Natural killer cell treated with Interleukin-12 subunit alpha and Interleukin-12 subunit beta and Interleukin-15 and Interleukin-18, amount 100 ng/mL, for 72 hours (primary cell): ENCODE measurements at regions not wholly inside any gene's neighbourhood (a gene's known extent, or its start where the extent isn't known, plus 50 kb on each side); places are given as distances from the start of the nearest gene placed in this dataset.
"Not testable (repeated sequence)": the region's sequence is repeated elsewhere in the genome, so short reads cannot be mapped to it uniquely, and the experiment has no call there.

ENCODE experiments used
- ATAC-seq, 2 donors: fragments of 150-1000 bp; cut with Tn5 transposase in 1 of 2; sonication (Bioruptor Pico), chemical (Tn5 transposase) in 1 of 2; 2 replicates each; pipeline ENCODE4 v1.10.0; 2021
- DNase-seq: peaks from one replicate; pipeline ENCODE4 v3.0.0; 2022; ENCODE audit warnings: low spot score
- H3K27ac Mint-ChIP-seq, 2 donors: 1 replicate in 1 of 2; 2 replicates in 1 of 2; pipeline ENCODE4 v1.8.0; 2022; ENCODE audit warnings: mixed read lengths in 2 of 2, mild to moderate bottlenecking in 1 of 2, moderate library complexity in 1 of 2
- H3K27me3 Mint-ChIP-seq, 2 donors: 1 replicate in 1 of 2; 2 replicates in 1 of 2; pipeline ENCODE4 v1.8.0; 2022; ENCODE audit warnings: mixed read lengths in 2 of 2
- H3K36me3 Mint-ChIP-seq: one replicate; pipeline ENCODE4 v1.8.0; 2022; ENCODE audit warnings: mixed read lengths
- H3K4me1 Mint-ChIP-seq, 2 donors: 1 replicate in 1 of 2; 2 replicates in 1 of 2; pipeline ENCODE4 v1.8.0; 2022; ENCODE audit warnings: low read depth in 2 of 2, mixed read lengths in 2 of 2, mild to moderate bottlenecking in 1 of 2
- H3K4me3 Mint-ChIP-seq: one replicate; pipeline ENCODE4 v1.8.0; 2022; ENCODE audit warnings: mixed read lengths
- H3K9me3 Mint-ChIP-seq: 2 replicates; pipeline ENCODE4 v1.8.0; 2022; ENCODE audit warnings: mixed read lengths

DNA sequence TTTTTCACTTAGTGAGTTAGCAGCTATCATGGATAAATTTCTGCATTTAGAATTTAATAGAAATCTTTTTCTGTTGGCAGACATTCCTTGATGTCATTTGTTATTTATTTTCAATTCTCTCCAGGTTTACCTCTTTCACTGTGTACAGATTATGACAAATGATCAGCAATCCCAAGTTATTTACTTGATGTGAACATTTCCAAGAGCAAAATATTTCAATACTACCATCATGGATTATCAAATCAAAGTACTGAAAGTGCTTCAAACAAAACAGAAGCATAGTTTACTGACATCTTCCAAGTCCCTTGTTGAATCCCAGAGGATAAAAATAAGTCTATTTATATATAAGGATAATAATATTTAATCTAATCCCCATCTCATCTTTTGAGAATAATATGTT lies 852.2 kb upstream of the CITED2 start:
- no peak overlapping the region for H3K4me3 Mint-ChIP-seq
- no peak overlapping the region for H3K27ac Mint-ChIP-seq
- H3K9me3 Mint-ChIP-seq, result peaks cover 5% of the 10 kb centered on the region
- no peak for ATAC-seq
- no peaks in the 10 kb centered on the region for H3K36me3 Mint-ChIP-seq
- no peaks in the 10 kb centered on the region for H3K4me1 Mint-ChIP-seq
- H3K27me3 Mint-ChIP-seq, result no peaks in the 10 kb centered on the region
- DNase-seq, result no peak

GRCh38 chr6:140225701-140226436 lies 851.4 kb upstream of the CITED2 start:
- Mint-ChIP-seq H3K36me3 (no peaks in the 10 kb centered on the region), H3K4me3 (no peak overlapping the region), H3K27ac (no peak overlapping the region), H3K27me3 (no peaks in the 10 kb centered on the region), H3K4me1 (no peaks in the 10 kb centered on the region), H3K9me3 (no peaks in the 10 kb centered on the region)
- DNase-seq, result no peak
- no peak for ATAC-seq

GRCh38 chr6:140217283-140217682 lies 842.8 kb upstream of the CITED2 start:
- H3K4me1 Mint-ChIP-seq, result no peaks in the 10 kb centered on the region
- peaks cover 14% of the 10 kb centered on the region for H3K36me3 Mint-ChIP-seq
- ATAC-seq, result no peak
- H3K27me3 Mint-ChIP-seq, result no peaks in the 10 kb centered on the region
- H3K9me3 Mint-ChIP-seq, result peaks cover 18% of the 10 kb centered on the region
- no peak for DNase-seq
- no peak overlapping the region for H3K4me3 Mint-ChIP-seq
- no peak overlapping the region for H3K27ac Mint-ChIP-seq

DNA sequence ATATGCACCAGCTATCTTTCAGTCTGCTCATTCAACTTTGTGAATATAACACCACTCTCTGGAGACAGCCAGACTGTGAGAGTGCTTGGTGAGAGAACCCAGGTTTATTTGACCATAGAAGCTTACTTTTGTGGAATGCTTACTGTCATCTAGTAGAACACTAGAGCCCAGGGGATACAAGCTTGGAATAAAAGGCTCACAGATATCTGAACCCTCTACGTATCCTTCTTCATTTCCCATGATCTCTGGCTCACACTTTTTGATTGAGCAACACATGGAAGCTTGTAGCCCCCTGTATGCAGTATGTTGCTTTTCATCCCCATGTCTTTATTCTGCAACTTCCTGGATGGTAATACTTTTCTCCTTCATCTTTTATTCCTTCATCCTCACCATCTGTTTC lies 835.3 kb upstream of the CITED2 start:
- no peak for DNase-seq
- ATAC-seq, result peak in 1 of 2 donors; percentile 28
- Mint-ChIP-seq H3K4me3 (no peak overlapping the region), H3K27ac (no peak overlapping the region), H3K4me1 (no peaks in the 10 kb centered on the region), H3K9me3 (peaks cover 13% of the 10 kb centered on the region), H3K36me3 (no peaks in the 10 kb centered on the region), H3K27me3 (no peaks in the 10 kb centered on the region)

DNA sequence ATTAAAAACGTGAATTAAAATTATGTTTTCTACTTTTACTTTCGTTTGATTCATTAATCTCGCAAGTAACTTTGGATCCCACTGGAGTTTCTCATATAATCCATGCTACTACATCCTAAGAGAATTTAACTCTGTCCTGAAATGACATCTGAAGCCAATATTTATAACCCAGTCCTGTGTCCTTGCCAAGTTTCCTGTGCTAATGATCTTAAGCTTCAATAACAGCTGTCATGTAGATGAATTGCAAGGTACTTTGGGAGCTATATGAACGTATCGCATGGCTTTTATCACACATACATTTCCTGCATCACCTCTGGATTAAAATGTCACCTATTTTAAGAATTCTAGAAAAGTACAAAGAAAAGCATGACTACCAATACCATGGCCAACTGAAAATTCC lies 833.8 kb upstream of the CITED2 start:
- no peaks in the 10 kb centered on the region for H3K27me3 Mint-ChIP-seq
- no peak overlapping the region for H3K27ac Mint-ChIP-seq
- H3K9me3 Mint-ChIP-seq, result peaks cover 7% of the 10 kb centered on the region
- no peak overlapping the region for H3K4me3 Mint-ChIP-seq
- DNase-seq (no peak), ATAC-seq (no peak)
- no peaks in the 10 kb centered on the region for H3K4me1 Mint-ChIP-seq
- no peaks in the 10 kb centered on the region for H3K36me3 Mint-ChIP-seq

DNA sequence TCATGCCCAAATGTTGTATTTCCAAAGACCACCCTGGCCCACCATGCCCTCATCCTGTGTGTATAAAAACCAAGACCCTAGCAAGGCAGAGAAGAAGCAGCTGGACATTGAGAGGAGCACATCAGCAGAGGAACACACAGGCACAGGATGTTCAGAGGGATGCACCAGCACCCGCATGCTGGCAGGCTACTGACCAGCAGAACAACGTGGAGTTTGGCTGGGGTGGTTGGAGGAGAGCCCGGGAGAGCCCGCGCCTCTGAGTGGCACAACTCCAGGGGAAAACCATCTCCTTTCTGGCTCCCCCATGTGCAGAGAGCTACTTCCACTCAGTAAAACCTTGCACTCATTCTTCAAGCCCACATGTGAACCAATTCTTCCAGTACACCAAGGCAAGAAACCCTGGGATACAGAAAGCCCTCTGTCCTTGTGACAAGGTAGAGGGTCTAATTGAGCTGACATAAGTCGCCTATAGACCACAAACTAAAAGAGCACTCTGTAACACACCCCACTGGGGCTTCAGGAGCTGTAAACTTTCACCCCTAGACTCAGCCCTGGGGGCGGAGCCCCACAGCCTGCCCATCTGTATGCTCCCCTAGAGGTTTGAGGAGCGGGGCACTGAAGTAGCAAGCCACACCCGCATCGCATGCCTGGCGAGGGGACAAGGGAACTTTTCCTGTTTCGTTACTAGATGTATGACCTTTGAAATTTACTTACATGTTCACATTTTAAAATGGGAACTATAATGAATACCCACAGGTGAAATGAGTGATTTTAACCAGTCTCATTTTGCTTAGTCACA lies 831.5 kb upstream of the CITED2 start:
- ATAC-seq (no peak), DNase-seq (no peak)
- Mint-ChIP-seq H3K4me3 (no peak overlapping the region), H3K4me1 (no peaks in the 10 kb centered on the region), H3K27me3 (no peaks in the 10 kb centered on the region), H3K27ac (no peak overlapping the region), H3K9me3 (peaks cover 4% of the 10 kb centered on the region), H3K36me3 (no peaks in the 10 kb centered on the region)

DNA sequence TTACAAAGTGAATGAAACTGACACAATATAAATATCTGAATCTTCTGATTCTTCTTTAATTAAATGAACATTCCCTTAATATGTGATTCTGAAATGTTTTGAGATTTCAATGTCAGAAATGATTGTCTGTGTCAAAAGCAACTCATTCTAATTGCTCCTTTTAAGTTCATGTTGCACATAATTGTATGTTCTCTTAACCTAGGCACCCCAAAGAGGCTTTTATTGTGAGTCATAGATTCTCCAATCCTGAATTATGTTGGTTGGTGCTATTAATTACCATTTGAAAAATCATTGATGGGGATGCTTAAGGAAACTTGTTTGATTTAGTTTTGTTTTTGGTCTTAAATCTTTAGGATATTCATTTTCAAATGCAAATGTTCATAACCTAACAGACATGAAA lies 829.7 kb upstream of the CITED2 start:
- Mint-ChIP-seq H3K4me1 (no peaks in the 10 kb centered on the region), H3K4me3 (no peak overlapping the region), H3K9me3 (no peaks in the 10 kb centered on the region), H3K36me3 (no peaks in the 10 kb centered on the region), H3K27me3 (no peaks in the 10 kb centered on the region), H3K27ac (no peak overlapping the region)
- DNase-seq (no peak), ATAC-seq (no peak)

DNA sequence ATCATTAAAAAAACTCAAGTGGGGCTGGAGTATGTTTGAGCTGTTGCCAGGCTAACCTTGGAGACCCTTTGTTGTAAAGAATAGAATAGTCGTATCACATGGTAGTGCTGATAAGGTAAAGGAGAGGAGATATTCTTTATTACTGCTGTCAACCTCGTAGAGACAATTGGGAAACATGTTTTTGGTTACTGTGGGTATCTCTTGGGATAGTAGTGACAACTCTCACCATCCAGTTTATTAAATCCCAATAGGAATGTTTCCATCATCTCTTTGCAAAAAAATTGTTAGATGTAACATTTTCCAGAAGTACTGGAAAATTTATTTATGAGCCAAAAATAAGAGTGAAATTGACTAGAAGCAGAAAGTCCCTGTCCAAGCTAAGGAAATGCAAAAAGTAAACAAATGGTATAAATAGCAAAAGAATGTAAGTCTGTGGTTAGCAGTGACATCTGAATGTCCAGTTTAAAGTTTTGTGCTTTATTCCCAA lies 829.3 kb upstream of the CITED2 start:
- H3K27me3 Mint-ChIP-seq, result no peaks in the 10 kb centered on the region
- H3K4me1 Mint-ChIP-seq, result no peaks in the 10 kb centered on the region
- no peak overlapping the region for H3K4me3 Mint-ChIP-seq
- H3K27ac Mint-ChIP-seq, result no peak overlapping the region
- H3K36me3 Mint-ChIP-seq, result no peaks in the 10 kb centered on the region
- ATAC-seq (no peak), DNase-seq (no peak)
- no peaks in the 10 kb centered on the region for H3K9me3 Mint-ChIP-seq

DNA sequence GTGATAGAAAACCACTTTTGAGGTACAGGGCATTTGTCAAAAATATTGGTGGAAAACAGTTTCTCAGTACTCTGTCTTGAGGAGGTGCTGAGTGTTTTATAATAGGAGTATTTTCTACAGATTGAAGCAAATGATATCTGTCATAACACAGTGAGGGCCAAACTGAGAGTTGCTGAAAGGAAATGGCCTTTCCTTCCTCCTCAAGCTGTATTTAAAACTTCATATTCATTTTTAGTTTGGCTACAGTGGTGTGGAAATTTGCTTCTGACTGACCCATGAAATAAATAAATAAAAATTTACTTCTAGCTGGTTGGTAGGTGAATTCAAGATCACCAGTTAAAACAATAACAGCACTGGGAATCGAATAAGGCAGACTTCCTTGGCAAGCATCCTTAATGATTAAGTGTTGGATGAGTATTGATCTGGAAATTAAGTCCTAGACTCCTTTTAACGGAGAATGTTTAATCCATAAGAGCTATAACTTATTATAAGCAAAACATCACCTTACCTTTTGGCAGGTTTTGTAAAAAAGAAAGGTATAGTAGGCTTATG lies 828.6 kb upstream of the CITED2 start:
- H3K4me1 Mint-ChIP-seq, result no peaks in the 10 kb centered on the region

DNA sequence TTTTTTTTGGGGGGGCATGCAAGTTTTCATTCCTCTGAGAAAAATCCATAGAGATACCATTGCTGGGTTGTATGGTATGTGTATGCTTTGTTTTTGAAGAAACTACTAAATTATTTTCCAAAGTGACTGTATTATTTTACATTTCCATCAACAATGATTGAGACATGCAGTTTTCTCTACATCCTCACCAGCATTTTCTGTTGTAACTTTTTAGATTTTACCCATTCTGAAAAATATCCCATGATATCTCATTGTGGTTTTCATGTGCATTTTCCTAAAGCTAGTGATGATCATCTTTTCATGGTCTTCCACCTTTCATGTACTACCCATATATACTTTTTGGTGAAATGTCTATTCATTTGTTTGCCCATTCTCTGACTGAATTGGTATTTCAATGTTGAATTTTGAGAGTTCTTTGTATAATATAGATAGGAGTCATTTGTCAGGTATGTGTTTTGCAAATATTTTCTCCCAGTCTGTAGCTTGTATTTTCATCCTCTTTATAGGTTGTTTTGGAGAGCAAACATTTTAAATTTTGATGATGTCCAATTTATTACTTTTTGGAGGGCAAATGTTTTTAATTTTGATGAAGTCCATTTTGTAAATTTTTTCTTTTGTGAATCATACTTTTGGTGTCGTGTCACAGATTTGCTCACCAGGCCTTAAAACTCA lies 827.5 kb upstream of the CITED2 start:
- H3K4me1 Mint-ChIP-seq, result no peaks in the 10 kb centered on the region
- no peaks in the 10 kb centered on the region for H3K27me3 Mint-ChIP-seq
- H3K36me3 Mint-ChIP-seq, result no peaks in the 10 kb centered on the region
- DNase-seq, result no peak
- ATAC-seq, result no peak
- H3K27ac Mint-ChIP-seq, result no peak overlapping the region
- H3K9me3 Mint-ChIP-seq, result no peaks in the 10 kb centered on the region
- no peak overlapping the region for H3K4me3 Mint-ChIP-seq

More for the DNA sequence above, 828.6 kb upstream of the CITED2 start:
- DNase-seq (no peak), ATAC-seq (no peak)
- Mint-ChIP-seq H3K9me3 (no peaks in the 10 kb centered on the region), H3K4me3 (no peak overlapping the region), H3K36me3 (no peaks in the 10 kb centered on the region), H3K27me3 (no peaks in the 10 kb centered on the region), H3K27ac (no peak overlapping the region)

- ATAC-seq, result no peak
- H3K9me3 Mint-ChIP-seq, result peaks cover 4% of the 10 kb centered on the region
These were observed 818.8 kb upstream of the CITED2 start for GRCh38 chr6:140193269-140193668.

GRCh38 chr6:140192018-140192417 lies 817.6 kb upstream of the CITED2 start:
- Mint-ChIP-seq H3K4me1 (no peaks in the 10 kb centered on the region), H3K27ac (no peak overlapping the region), H3K27me3 (no peaks in the 10 kb centered on the region), H3K9me3 (peaks cover 5% of the 10 kb centered on the region), H3K36me3 (peaks cover 4% of the 10 kb centered on the region), H3K4me3 (no peak overlapping the region)
- no peak for DNase-seq
- ATAC-seq, result no peak

More at GRCh38 chr6:140193269-140193668, 818.8 kb upstream of the CITED2 start:
- no peak for DNase-seq
- H3K4me1 Mint-ChIP-seq, result no peaks in the 10 kb centered on the region
- H3K36me3 Mint-ChIP-seq, result peaks cover 4% of the 10 kb centered on the region
- H3K27me3 Mint-ChIP-seq, result no peaks in the 10 kb centered on the region
- H3K27ac Mint-ChIP-seq, result no peak overlapping the region
- no peak overlapping the region for H3K4me3 Mint-ChIP-seq

- H3K36me3 Mint-ChIP-seq, DNase-seq, H3K4me3 Mint-ChIP-seq, ATAC-seq, H3K27me3 Mint-ChIP-seq, H3K27ac Mint-ChIP-seq, H3K4me1 Mint-ChIP-seq: not testable (repeated sequence)
- peaks cover 10% of the 10 kb centered on the region for H3K9me3 Mint-ChIP-seq
These were observed 814.8 kb upstream of the CITED2 start for GRCh38 chr6:140189263-140189662.

GRCh38 chr6:140185991-140186390 lies 811.5 kb upstream of the CITED2 start:
- Mint-ChIP-seq H3K27me3 (no peaks in the 10 kb centered on the region), H3K4me3 (no peak overlapping the region), H3K36me3 (no peaks in the 10 kb centered on the region), H3K4me1 (no peaks in the 10 kb centered on the region), H3K9me3 (peaks cover 10% of the 10 kb centered on the region), H3K27ac (no peak overlapping the region)
- no peak for DNase-seq
- ATAC-seq, result no peak
